ENCODE measurements at regions not wholly inside any gene's neighbourhood (a gene's known extent, or its start where the extent isn't known, plus 50 kb on each side); places are given as distances from the start of the nearest gene placed in this dataset.
"Not testable (repeated sequence)": the region's sequence is repeated elsewhere in the genome, so short reads cannot be mapped to it uniquely, and the experiment has no call there.

DNA sequence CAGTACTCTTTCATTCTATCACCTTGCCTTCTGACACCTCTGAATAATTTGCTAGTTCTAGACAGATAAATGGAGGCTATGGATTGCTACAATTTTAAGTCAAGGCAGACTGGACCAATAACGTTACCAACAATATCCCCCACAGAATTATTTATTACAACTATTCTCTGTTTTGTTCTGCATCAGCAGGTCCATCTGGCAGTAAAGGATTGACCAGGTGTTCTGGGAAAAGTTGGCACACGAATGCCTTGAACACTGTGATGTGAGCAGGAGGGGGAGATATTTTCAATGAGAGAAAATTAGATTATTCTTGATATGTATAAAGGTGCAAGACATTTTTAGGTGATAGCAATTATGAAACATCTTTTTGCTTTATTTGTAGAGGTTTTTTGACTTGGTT lies 718.8 kb upstream of the TMPRSS15 start:
- no peak for DNase-seq

DNA sequence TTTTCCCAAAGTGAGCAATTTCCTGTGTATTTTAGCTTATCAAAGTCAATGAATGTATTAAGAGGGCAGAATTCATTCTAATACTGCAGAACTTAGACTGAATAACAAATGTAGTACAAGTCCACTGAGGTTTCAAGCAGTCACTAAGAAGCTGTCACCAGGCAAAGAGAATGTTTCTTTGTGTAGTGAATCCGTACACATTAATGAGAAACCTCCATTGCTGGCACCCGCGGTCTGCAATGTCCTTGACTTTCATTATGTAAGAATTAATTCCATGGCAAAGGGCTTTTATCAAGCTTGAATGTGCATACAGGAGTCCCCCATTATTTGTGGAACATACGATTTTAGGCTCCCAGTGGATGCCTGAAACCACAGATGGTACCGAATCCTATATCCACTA lies 719.5 kb upstream of the TMPRSS15 start:
- no peak for DNase-seq

DNA sequence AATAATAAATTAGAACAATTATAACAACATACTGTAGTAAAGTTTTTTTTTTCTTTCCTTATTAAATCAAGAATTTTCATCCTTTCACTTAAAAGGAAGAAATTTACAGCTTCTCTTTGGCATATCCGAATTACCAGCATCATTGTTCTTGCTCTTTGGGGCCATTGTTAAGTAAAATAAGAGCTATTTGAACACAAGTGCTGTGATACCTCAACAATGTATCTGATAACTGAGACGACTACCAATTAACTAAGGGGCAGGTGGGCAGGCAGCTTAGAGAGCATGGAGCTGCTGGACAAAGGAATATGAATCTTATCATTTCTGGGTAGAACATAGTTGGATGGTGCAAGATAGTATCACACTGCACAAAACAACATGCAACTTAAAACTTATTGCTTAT lies 719.9 kb upstream of the TMPRSS15 start:
- DNase-seq = no peak

DNA sequence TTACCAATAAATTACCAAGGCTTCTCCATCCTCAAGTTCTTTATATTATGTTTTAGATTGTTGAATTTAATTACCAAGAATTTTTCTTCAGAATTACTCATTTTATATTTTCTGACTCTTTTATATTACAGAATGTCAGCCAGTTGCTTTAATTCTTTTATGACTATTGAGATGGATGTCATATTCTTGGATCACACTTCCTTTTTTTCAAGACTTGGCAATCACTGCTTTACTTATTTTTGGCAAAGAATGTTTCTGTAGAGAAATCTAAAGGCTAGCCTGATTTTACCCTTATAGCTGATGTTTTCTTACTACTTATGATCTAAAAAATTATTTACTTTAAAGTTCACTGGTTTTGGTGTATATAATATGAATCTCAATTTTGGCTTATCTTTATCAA lies 721.1 kb upstream of the TMPRSS15 start:
- DNase-seq = no peak

DNA sequence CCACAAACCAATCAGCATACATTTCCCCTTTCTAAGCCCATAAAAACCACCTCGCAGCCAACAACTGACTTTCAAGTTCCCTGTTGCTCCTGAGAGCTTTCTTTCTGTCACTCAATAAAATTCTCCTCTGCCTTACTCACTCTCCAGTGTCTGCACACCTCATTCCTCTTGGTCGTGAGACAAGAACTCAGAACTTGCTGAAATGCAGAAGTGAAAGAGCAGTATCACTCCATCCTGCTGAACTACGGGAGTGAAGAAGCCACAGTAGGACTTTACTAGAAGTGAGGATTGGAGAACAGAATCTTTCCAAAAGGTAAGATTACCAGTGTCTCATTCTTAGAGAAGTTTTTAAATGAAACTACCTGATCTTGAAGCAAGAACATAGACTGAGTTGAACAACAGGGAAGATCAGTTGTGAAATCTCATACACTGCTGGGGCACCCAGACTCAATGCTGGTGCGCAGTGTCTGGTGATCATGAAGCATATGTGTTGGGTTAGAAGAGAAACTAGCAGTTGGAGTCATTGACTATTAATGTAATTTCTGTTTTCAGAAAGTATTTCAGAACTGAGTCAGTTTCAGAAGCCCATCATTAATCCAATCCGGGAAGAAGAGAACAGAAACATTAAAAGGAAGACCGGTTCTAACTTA lies 726.9 kb upstream of the TMPRSS15 start:
- DNase-seq = no peak

DNA sequence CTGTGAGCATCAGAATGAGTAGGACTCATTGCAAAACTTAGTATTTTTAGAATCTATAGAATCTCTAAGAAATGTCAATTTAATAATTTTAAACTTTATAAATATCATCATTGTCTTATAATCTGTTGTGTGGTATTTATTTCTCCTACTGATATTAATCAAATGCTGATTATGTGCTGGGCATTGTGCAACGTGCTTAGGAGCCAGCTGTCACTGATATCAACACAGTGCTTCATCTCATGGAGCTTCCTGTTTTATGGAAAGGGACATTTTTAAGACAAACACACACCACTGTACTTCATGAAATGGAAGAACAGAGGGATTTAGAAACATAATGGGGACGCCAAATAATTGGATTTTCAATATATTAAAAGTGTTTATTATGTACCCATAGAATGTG lies 737.9 kb upstream of the TMPRSS15 start:
- DNase-seq = no peak

DNA sequence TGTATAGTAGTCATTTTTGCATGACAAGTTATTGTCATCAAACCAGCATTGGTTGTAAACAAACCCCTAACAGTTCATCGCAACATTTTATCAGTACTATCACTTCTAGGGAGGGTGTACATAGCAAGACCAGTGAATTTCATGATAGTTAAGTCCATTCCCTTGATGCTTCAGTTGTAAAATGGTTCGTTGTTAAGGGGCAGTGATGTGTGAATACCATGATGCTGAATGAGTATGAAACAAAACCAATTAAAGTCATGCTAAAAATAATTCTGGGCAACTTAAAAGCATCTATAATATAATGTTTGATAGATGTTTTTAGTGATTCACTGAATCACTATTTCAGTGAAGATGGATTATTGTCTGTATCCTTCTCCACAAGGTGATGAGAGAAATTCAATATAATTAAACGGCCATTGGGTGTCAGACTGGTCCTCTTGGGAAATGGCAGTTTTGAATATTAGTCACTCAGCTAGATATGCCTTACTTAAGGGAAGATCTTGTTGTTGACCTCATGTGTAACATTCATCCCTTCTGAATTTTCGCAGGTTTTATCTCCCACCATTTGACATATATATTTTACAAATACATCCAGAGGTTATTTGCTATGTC lies 742.2 kb upstream of the TMPRSS15 start:
- no peak for DNase-seq

DNA sequence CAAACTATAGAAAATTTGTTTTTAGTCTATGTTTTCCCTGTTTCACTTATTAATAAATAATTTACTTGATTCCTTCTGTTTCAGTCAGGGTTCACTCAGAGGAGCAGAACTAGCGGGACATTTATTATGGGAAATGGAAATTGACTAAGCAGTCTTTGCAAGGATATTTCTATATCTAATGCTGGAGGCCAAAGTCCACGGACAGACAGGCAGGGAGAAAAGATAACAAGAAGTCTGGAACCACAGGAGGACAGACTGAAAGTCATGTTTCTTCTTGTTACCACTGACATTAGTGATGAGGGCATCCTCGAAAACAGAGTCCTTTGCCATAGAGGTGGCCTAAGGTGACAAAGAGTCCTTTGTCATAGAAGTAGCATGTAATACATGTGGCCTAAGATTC lies 744.5 kb upstream of the TMPRSS15 start:
- no peak for DNase-seq

DNA sequence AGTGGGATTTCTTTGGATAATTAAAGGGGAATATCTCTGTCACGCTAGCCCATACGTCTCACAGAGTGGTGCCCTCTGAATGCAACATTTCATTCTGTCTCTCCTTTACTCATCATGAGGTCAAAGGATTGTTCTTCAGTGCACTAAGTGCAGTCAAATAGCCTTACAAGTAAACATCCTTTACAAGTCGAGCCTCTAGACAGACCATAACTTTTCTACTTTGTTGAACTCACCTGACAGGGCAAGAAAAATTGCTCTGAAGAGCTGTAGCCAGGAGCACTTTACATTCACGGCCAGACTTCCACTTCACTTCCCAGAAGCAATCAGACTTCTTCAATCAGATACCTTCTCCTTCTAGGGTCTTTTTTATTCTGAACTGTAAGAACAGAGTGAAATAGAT lies 768.0 kb upstream of the TMPRSS15 start:
- no peak for DNase-seq

DNA sequence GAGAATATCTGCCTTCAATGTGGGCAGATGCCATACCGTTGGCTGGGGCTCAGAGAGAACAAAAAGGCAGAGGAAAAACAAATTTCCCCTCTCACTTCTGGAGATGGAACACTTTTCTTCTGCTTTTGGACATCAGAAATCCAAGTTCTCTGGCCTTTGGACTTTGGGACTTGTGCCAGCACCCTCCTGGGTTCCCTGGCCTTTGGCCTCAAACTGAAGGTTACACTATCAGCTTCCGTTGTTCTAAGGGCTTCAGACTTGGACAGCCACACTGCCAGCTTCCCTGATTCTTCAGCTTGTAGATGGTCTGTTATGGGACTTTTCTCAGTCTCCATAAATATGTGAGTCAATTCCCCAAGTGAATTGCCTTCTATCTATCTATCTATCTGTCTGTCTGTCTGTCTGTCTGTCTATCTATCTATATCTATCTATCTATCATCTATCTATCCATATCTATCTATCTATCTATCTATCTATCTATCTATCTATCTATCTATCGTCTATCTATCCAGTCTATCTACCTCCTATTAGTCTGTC lies 778.1 kb upstream of the TMPRSS15 start:
- no peak for DNase-seq

DNA sequence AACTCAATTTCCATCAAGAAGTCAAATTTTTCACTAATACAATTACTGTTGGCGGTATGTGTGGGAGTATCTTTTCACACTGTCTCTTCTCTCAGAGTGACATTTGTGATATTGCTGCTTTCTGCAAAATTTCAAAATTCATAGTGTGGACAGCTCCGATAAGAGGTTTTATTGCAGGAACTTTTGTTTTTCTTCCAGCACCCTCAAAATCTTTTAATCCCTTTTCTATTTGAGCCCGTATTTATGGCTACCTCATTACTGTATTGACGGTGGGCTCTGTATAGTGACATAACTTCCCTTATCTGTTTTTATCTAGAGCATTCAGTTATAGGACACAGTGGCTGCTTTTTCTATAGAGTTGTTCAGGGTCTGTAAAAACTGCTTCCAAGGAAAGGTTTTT lies 794.4 kb upstream of the TMPRSS15 start:
- DNase-seq = no peak

DNA sequence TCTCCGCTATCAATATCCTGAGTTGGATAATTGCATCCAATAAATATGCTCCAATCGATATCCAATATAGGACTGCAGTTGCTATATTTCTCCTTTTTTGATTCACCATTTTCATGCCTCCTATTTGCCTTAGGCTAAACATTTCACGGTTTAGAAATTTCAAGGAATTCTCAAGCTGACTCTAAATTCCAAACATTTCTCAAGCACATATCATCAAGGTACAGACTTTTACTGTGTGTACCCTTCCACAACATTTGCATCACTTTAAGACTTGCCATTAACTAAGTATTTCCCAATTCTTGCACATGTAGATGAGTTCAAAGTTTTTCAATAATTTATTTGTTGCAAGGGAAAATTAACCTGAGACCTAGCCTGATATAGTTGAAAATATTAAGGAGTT lies 795.2 kb upstream of the TMPRSS15 start:
- no peak for DNase-seq

DNA sequence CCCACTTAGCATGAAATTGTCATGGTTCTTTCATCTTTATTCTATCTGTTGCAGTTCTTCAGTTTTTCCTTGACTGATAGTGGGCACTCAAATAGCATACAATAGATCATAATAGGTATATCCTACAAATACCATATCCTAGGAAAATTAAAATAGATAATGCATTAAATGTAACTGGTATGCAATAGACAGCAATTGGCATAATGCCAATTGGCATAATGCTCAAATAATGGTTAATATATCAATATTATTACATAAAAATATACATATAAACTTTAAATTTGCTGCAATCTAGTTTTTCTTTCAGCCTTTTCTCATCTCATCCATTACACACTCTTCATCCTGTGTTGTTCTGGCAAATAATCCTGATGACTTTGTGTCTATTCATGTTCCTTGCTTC lies 814.6 kb upstream of the TMPRSS15 start:
- DNase-seq = no peak

DNA sequence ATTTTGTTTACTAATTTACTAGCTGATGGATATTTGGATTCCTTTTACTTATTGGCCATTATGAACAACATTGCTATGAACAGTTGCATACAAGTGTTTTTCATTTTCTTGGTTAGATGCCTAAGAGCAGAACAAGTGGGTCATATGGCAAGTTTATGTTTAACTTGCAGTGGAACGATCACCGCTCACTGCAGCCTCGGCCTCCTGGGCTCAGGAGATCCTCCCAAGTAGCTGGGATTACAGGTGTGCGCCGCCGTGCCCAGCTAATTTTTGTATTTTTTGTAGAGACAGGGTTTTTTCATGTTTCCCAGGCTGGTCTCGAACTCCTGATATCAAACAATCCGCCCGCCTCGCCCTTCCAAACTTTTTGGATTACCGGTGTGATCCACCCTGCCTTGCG lies 820.5 kb upstream of the TMPRSS15 start:
- no peak for DNase-seq

DNA sequence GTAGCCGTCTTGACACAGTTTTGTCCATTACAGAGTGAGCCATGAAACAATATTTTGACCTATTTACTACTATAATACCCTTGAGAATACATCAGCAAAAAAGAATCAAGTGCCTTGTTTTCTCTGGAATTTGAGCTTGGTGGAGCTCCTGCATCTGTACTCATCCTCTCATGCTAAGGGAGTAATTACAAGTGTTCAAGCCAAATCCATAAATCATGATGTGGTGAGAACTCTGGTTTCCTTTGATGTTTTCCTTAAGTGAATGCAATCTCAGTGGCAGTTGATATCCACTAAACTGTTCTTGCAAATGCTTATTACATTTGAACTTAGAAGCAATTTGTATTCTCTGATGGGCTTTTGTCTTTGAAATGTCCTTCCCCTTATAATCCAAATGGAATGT lies 824.6 kb upstream of the TMPRSS15 start:
- DNase-seq = no peak

DNA sequence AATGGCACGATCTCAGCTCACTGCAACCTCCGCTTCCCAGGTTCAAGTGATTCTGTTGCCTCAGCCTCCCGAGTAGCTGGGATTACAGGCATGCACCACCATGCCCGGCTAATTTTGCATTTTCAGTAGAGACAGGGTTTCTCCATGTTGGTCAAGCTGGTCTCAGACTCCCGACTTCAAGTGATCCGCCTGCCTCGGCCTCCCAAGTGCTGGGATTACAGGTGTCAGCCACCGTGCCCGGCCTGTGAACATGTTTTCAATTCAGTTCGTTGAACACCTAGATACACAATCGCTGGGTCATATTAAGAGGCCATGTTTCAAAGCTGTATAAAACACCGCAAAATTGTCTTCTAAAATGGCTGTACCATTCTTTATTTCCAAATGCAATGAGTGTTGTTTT lies 830.3 kb upstream of the TMPRSS15 start:
- DNase-seq = not testable (repeated sequence)

DNA sequence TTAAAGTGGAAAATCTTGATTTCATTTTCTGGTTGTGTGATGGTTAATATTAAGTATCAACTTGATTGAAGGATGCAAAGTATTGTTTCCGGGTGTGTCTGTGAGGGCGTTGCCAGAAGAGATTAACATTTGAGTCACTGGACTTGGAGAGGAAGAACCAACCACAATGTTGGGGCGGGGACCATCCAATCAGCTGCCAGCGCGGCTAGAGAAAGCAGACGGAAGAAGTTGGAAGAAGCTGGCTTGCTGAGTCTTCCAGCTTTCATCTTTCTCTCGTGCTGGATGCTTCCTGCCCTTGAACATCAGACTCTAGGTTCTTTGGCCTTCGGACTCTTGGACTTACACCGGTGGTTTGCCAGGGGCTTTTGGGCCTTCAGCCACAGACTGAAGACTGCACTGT lies 832.6 kb upstream of the TMPRSS15 start:
- DNase-seq = no peak

DNA sequence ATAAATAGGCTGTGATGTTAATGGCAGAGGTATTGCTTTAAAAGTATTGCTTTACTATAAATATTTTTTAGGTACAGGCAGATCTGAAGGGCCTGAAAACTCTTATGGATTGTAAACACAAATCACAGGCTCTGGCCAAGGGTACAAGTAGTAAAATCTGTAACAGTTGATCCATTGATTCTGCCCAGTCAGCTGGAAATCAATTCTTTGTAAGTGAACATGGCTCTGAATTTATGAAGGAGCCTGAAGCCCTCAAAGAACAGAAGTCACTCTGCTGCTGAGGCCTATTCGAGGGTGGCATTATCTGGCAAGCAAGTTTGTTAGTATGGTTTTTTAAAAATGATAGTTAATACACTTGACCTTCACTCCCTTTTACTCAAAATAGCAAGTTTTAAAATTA lies 834.0 kb upstream of the TMPRSS15 start:
- DNase-seq = no peak

DNA sequence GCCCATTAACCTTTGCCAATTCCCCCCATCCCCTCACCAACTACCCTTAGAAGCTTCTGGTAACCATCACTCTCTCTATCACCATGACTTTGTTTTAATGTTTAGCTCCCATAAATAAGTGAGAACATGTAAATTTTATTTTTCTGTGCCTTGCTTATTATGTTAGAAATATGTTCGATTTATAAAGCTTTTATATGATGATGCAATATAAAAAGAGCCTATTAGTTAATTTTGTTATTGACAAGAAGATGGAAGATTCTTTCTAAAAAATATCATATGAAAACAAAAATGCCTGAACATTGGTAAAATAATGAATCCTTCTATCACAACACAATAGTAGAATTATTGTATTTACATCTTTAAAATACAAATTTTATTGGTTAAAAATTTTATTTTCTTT lies 836.1 kb upstream of the TMPRSS15 start:
- no peak for DNase-seq

DNA sequence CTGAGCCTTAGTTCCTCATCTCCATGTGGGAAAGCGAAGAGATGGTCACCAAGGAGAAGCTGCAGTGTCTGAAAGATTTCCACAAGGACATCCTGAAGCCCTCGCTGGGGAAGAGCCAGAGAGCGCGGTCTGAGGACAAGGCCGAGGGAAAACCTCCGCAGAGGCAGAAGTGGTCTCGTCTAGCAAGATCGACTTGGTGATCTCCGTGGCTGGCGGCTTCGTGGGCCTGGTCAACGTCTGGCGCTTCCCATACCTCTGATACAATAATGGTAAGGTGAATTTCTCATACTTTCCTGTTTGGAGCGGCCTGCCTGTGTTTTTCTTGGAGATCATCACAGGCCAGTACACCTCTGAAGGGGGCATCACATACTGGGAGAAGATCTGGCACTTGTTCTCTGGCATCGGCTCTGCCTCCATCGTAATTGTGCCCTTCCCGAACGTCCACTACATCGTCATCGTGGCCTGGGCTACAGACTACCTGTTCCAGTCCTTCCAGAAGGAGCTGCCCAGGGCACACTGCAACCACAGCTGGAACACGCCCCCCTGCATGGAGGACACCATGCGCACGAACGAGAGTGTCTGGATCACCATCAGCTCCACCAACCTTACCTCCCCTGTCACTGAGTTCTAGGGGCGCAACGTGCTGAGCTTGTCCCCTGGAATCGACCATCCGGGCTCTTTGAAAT lies 841.1 kb upstream of the TMPRSS15 start:
- DNase-seq = no peak

DNA sequence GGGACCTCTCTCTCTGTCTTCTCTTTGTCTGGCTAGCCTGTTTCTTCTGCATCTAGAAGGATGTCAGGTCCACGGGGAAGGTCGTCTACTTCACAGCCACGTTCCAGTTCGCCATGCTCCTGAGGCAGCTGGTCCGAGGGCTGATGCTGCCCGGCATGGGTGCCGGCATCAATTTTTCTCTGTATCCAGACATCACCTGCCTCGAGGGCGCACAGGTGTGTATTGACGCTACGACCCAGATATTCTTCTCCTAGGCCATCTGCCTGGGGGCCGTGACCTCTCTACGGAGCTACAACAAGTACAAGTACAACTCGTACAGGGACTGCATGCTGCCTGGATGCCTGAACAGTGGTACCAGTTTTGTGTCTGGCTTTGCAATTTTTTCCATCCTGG lies 841.6 kb upstream of the TMPRSS15 start:
- DNase-seq = no peak

DNA sequence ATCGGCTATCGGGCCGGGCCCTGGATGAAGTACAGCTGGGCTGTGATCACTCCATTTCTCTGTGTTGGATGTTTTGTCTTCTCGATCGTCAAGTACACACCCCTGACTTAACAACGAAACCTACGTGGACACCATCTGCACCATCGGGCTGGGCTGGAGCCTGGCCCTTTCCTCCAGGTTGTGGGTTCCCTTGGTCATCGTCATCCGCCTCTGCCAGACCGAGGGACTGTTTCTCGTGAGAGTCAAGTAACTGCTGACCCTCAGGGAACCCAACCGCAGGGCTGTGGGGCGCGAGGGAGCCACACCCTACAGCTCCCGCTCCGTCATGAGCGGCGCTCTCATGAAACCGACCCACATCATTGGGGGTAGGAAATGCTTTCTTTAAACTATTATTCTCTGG lies 842.4 kb upstream of the TMPRSS15 start:
- DNase-seq = no peak

DNA sequence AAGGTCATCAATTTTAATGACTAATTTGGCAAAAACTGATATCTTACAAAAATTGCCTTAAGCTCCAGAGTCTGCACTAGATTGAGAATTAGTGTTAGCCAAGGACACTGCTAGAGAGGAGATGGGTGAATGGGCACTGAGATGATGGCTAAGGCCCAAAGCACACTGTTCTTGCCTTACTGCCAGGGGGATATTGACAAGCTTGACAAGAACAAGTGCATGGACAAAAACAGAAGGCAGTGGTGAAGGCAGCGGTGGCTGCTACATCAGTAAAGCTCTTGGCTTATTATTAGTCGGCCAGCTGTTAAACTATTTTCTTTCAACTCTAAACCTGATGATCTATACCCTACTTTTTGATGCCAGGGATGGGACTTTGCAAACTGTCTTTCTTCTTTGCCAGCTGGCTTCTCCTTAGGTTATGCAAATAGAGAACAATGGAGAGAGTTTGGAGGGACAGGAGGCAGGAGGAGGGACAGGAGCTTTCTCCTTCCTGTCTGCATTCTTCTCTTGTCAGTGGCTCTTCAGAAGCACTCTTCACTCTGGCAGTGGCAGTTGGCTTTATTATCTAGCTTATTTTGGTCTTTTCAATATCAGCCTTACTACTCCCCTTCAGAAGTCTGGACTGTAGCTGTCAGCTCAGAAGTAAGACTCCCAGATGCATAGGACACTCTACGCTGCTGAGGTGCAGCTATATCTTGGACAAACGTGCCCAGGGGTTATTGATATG lies 853.5 kb upstream of the TMPRSS15 start:
- DNase-seq = no peak
